MM.1S (cell line): ENCODE measurements at regions not wholly inside any gene's neighbourhood (a gene's known extent, or its start where the extent isn't known, plus 50 kb on each side); places are given as distances from the start of the nearest gene placed in this dataset.

Experiments
- DNase-seq: peaks from one replicate; pipeline ENCODE4 v3.0.0-alpha.2; 2015
- H2AFZ ChIP-seq: fragments of 300-600 bp; sonication (generic); 2 replicates; pipeline ENCODE4 v1.6.0; 2016; ENCODE audit warnings: antibody characterized with exemption, low read length
- H3F3A ChIP-seq: fragments of 300-600 bp; sonication (generic); 2 replicates; pipeline ENCODE4 v1.6.1; 2016; ENCODE audit warnings: mild to moderate bottlenecking, antibody characterized with exemption, low read length, moderate library complexity, mixed read lengths; ENCODE audit not compliant: insufficient read depth
- H3K27ac ChIP-seq: fragments of 300-600 bp; sonication (generic); 2 replicates; pipeline ENCODE4 v1.5.1; 2016; ENCODE audit warnings: mild to moderate bottlenecking, low read length
- H3K27me3 ChIP-seq: fragments of 300-600 bp; sonication (generic); replicated peaks from 2 replicates; pipeline ENCODE4 v1.6.0; 2016; ENCODE audit warnings: low read length; ENCODE audit not compliant: insufficient read depth
- H3K36me3 ChIP-seq: fragments of 300-600 bp; sonication (generic); replicated peaks from 2 replicates; pipeline ENCODE4 v1.6.1; 2016; ENCODE audit warnings: mild to moderate bottlenecking, low read length, mixed read lengths; ENCODE audit not compliant: insufficient read depth
- H3K4me1 ChIP-seq: fragments of 300-600 bp; sonication (generic); 2 replicates; pipeline ENCODE4 v1.6.1; 2016; ENCODE audit warnings: low read length, mixed read lengths
- H3K4me2 ChIP-seq: fragments of 300-600 bp; sonication (generic); 2 replicates; pipeline ENCODE4 v1.6.0; 2016; ENCODE audit warnings: low read depth, low read length
- H3K4me3 ChIP-seq: fragments of 300-600 bp; sonication (generic); 2 replicates; pipeline ENCODE4 v1.5.1; 2016; ENCODE audit warnings: low read length, mixed read lengths
- H3K79me2 ChIP-seq: fragments of 300-600 bp; sonication (generic); 2 replicates; pipeline ENCODE4 v1.6.1; 2016; ENCODE audit warnings: mixed run types, low read length, mixed read lengths
- H3K9ac ChIP-seq: fragments of 300-600 bp; sonication (generic); 2 replicates; pipeline ENCODE4 v1.6.1; 2016; ENCODE audit warnings: low read length, mixed read lengths
- H3K9me2 ChIP-seq: fragments of 300-600 bp; sonication (generic); replicated peaks from 2 replicates; pipeline ENCODE4 v1.6.1; 2016; ENCODE audit warnings: mild to moderate bottlenecking, low read length, mixed read lengths; ENCODE audit not compliant: insufficient read depth
- H3K9me3 ChIP-seq: fragments of 300-600 bp; sonication (generic); replicated peaks from 2 replicates; pipeline ENCODE4 v1.6.1; 2016; ENCODE audit warnings: mild to moderate bottlenecking, low read length, mixed read lengths; ENCODE audit not compliant: insufficient read depth
- H4K20me1 ChIP-seq: fragments of 300-600 bp; sonication (generic); 2 replicates; pipeline ENCODE4 v1.6.1; 2016; ENCODE audit warnings: mild to moderate bottlenecking, low read length, moderate library complexity, mixed read lengths; ENCODE audit not compliant: insufficient read depth
- CTCF ChIP-seq: fragments of 300-600 bp; sonication (generic); IDR thresholded peaks from 2 replicates; pipeline ENCODE4 v1.5.1; 2016; ENCODE audit warnings: antibody characterized with exemption, low read length, mixed read lengths
- EZH2 ChIP-seq: fragments of 300-600 bp; sonication (generic); optimal IDR thresholded peaks from 2 replicates; pipeline ENCODE3; 2017; ENCODE audit warnings: low read depth, mild to moderate bottlenecking, antibody characterized with exemption, low read length, mixed read lengths
- EZH2phosphoT487 ChIP-seq: fragments of 300-600 bp; sonication (generic); IDR thresholded peaks from 2 replicates; pipeline ENCODE4 v1.6.1; 2018; ENCODE audit warnings: antibody characterized with exemption, low read length

- Histone ChIP-seq H3F3A (peaks cover 4% of the 10 kb centered on the region; the same call in 1 of the 2 replicates), H4K20me1 (peaks cover 48% of the 10 kb centered on the region; the same call in 1 of the 2 replicates), H3K79me2 (peaks cover 97% of the 10 kb centered on the region), H3K4me1 (0 out of 2 replicates have a peak, but pooled peaks cover 15% of the 10 kb centered on the region), H3K27me3 (no peaks in the 10 kb centered on the region), H3K27ac (no peak overlapping the region), H3K36me3 (no peaks in the 10 kb centered on the region; the same call in 1 of the 2 replicates), H3K9ac (no peak overlapping the region), H3K4me2 (no peak overlapping the region), H3K4me3 (no peak overlapping the region), H3K9me3 (no peaks in the 10 kb centered on the region), H2AFZ (no peak overlapping the region), H3K9me2 (no peaks in the 10 kb centered on the region)
- TF ChIP-seq CTCF (no peak), EZH2phosphoT487 (no peak), EZH2 (no peak)
- peak; percentile 12 for DNase-seq
Observed at GRCh38 chr13:50074843-50075242, 59.6 kb downstream of the KCNRG start.

- H3K9me3 ChIP-seq: no peaks in the 10 kb centered on the region
- peaks cover 10% of the 10 kb centered on the region for H3F3A ChIP-seq
- H3K27me3 ChIP-seq: no peaks in the 10 kb centered on the region
- no peak overlapping the region for H3K27ac ChIP-seq
- peaks cover 45% of the 10 kb centered on the region; the same call in 1 of the 2 replicates for H4K20me1 ChIP-seq
- H3K9ac ChIP-seq: no peak overlapping the region
- H3K36me3 ChIP-seq: no peaks in the 10 kb centered on the region; the same call in 1 of the 2 replicates
- DNase-seq: no peak
- H3K79me2 ChIP-seq: peaks cover 97% of the 10 kb centered on the region
- H3K4me3 ChIP-seq: no peak overlapping the region
- H3K9me2 ChIP-seq: no peaks in the 10 kb centered on the region
- H2AFZ ChIP-seq: no peak overlapping the region
- TF ChIP-seq EZH2: no peak
- no peak for TF ChIP-seq CTCF
- no peak for TF ChIP-seq EZH2phosphoT487
- H3K4me2 ChIP-seq: no peak overlapping the region
- 0 out of 2 replicates have a peak, but pooled peaks cover 15% of the 10 kb centered on the region for H3K4me1 ChIP-seq
Observed at GRCh38 chr13:50075619-50076097, 60.4 kb downstream of the KCNRG start.

GRCh38 chr13:50077431-50077830, 62.2 kb downstream of the KCNRG start:
- Histone ChIP-seq H2AFZ (no peak overlapping the region), H3F3A (peaks cover 14% of the 10 kb centered on the region), H3K4me3 (no peak overlapping the region), H3K9ac (no peak overlapping the region), H3K36me3 (no peaks in the 10 kb centered on the region; the same call in 1 of the 2 replicates), H3K4me1 (0 out of 2 replicates have a peak, but pooled peaks cover 15% of the 10 kb centered on the region), H3K9me3 (no peaks in the 10 kb centered on the region), H3K79me2 (peaks cover 91% of the 10 kb centered on the region), H3K27ac (no peak overlapping the region), H3K4me2 (no peak overlapping the region), H3K27me3 (no peaks in the 10 kb centered on the region), H3K9me2 (no peaks in the 10 kb centered on the region), H4K20me1 (peaks cover 39% of the 10 kb centered on the region; the same call in 1 of the 2 replicates)
- DNase-seq: no peak
- no peak for TF ChIP-seq CTCF
- no peak for TF ChIP-seq EZH2phosphoT487
